ENCODE measurements at regions not wholly inside any gene's neighbourhood (a gene's known extent, or its start where the extent isn't known, plus 50 kb on each side); places are given as distances from the start of the nearest gene placed in this dataset.

DNA sequence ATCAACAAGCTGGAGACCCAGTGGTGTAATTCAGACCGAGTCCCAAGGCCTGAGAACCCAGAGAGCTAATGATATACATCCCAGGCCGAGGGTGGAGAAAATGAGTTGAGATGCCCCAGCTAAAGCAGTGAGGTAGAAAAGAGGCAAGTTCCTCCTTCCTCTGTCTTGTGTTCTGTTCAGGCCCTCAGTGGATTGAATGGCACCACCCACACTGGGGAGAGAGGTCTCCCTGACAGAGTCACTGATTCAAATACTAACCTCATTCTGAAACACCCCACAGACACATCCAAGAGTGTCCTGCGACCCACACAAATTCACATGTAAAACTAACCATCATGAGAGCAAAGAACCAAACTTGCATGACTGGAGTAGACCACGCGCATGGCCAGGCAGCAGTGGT lies 215.3 kb downstream of the ANAPC1 start:
- TF ChIP-seq, protein P1, sequence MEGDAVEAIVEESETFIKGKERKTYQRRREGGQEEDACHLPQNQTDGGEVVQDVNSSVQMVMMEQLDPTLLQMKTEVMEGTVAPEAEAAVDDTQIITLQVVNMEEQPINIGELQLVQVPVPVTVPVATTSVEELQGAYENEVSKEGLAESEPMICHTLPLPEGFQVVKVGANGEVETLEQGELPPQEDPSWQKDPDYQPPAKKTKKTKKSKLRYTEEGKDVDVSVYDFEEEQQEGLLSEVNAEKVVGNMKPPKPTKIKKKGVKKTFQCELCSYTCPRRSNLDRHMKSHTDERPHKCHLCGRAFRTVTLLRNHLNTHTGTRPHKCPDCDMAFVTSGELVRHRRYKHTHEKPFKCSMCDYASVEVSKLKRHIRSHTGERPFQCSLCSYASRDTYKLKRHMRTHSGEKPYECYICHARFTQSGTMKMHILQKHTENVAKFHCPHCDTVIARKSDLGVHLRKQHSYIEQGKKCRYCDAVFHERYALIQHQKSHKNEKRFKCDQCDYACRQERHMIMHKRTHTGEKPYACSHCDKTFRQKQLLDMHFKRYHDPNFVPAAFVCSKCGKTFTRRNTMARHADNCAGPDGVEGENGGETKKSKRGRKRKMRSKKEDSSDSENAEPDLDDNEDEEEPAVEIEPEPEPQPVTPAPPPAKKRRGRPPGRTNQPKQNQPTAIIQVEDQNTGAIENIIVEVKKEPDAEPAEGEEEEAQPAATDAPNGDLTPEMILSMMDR (IDR thresholded peaks at IDR 0.05): no peak
- TF ChIP-seq POLR2A (IDR thresholded peaks at IDR 0.05): no peak

All from esophagus squamous epithelium (tissue), 4 donors.